ENCODE measurements at regions not wholly inside any gene's neighbourhood (a gene's known extent, or its start where the extent isn't known, plus 50 kb on each side); places are given as distances from the start of the nearest gene placed in this dataset.
"Not testable (repeated sequence)": the region's sequence is repeated elsewhere in the genome, so short reads cannot be mapped to it uniquely, and the experiment has no call there.

DNA sequence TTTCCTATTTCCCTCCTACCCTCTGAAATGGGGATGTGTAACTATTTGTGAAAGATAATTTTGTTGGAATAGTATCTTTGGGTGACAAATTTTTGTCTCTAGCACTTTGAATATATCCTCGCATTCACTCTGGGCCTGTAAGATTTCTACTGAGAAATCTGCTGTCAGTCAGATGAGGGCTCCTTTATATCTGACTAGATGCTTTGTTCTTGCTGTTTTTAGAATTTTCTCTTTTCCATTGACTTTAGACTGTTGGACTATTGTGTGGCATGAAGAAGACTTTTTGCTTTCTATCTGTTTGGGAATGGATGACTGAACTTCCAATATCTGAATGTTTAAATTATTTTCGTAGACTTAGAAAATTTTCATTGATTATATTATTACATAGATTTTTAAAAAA, 54.2 kb upstream of the GRID2 start (continued):
- TF ChIP-seq, protein P1, sequence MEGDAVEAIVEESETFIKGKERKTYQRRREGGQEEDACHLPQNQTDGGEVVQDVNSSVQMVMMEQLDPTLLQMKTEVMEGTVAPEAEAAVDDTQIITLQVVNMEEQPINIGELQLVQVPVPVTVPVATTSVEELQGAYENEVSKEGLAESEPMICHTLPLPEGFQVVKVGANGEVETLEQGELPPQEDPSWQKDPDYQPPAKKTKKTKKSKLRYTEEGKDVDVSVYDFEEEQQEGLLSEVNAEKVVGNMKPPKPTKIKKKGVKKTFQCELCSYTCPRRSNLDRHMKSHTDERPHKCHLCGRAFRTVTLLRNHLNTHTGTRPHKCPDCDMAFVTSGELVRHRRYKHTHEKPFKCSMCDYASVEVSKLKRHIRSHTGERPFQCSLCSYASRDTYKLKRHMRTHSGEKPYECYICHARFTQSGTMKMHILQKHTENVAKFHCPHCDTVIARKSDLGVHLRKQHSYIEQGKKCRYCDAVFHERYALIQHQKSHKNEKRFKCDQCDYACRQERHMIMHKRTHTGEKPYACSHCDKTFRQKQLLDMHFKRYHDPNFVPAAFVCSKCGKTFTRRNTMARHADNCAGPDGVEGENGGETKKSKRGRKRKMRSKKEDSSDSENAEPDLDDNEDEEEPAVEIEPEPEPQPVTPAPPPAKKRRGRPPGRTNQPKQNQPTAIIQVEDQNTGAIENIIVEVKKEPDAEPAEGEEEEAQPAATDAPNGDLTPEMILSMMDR (IDR thresholded peaks at IDR 0.05): no peak
- no peak for TF ChIP-seq TEAD4 (IDR thresholded peaks at IDR 0.05; ENCODE audit: borderline replicate concordance, insufficient read depth)
- TF ChIP-seq, protein P2, sequence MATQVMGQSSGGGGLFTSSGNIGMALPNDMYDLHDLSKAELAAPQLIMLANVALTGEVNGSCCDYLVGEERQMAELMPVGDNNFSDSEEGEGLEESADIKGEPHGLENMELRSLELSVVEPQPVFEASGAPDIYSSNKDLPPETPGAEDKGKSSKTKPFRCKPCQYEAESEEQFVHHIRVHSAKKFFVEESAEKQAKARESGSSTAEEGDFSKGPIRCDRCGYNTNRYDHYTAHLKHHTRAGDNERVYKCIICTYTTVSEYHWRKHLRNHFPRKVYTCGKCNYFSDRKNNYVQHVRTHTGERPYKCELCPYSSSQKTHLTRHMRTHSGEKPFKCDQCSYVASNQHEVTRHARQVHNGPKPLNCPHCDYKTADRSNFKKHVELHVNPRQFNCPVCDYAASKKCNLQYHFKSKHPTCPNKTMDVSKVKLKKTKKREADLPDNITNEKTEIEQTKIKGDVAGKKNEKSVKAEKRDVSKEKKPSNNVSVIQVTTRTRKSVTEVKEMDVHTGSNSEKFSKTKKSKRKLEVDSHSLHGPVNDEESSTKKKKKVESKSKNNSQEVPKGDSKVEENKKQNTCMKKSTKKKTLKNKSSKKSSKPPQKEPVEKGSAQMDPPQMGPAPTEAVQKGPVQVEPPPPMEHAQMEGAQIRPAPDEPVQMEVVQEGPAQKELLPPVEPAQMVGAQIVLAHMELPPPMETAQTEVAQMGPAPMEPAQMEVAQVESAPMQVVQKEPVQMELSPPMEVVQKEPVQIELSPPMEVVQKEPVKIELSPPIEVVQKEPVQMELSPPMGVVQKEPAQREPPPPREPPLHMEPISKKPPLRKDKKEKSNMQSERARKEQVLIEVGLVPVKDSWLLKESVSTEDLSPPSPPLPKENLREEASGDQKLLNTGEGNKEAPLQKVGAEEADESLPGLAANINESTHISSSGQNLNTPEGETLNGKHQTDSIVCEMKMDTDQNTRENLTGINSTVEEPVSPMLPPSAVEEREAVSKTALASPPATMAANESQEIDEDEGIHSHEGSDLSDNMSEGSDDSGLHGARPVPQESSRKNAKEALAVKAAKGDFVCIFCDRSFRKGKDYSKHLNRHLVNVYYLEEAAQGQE (IDR thresholded peaks at IDR 0.05; ENCODE audit: low read depth, low read length): no peak
- TF ChIP-seq, protein P3, sequence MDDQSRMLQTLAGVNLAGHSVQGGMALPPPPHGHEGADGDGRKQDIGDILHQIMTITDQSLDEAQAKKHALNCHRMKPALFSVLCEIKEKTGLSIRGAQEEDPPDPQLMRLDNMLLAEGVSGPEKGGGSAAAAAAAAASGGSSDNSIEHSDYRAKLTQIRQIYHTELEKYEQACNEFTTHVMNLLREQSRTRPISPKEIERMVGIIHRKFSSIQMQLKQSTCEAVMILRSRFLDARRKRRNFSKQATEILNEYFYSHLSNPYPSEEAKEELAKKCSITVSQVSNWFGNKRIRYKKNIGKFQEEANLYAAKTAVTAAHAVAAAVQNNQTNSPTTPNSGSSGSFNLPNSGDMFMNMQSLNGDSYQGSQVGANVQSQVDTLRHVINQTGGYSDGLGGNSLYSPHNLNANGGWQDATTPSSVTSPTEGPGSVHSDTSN (IDR thresholded peaks at IDR 0.05): no peak
- TF ChIP-seq ELF1 (IDR thresholded peaks at IDR 0.05): no peak

DNA sequence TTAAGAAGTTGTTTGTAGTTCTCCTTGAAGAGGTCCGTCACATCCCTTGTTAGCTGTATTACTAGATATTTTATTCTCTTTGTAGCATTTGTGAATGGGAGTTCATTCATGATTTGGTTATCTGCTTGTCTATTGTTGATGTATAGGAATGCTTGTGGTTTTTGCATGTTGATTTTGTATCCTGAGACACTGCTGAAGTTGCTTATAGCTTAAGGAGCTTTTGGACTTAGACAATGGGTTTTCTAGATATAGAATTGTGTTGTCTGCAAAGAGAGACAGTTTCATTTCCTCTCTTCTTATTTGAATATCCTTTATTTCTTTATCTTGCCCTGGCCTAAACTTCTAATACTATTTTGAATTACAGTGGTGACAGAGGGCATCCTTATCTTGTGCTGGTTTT, 52.1 kb upstream of the GRID2 start:
- POLR2A ChIA-PET: no interaction called here

DNA sequence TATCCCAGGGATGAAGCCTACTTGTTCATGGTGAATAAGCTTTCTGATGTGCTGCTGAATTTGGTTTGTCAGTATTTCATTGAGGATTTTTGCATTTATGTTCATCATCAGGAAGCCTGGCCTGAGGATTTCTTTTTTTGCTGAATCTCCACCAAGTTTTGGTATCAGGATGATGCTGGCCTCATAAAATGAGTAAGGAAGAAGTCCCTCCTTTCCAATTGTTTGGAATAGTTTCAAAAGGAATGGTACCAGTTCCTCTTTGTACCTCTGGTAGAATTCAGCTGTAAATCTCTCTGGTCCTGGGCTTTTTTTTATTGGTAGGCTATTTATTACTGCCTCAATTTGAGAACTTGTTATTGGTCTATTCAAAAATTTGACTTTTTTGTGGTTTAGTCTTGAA, 51.4 kb upstream of the GRID2 start:
- DNase-seq; H3K27me3 ChIP-seq (ENCODE audit: insufficient read depth); H3K9me2 ChIP-seq; H3K4me3 ChIP-seq (ENCODE audit: low read depth in 2 of 2, low read length in 1 of 2); H3K27ac ChIP-seq (ENCODE audit: low read depth in 2 of 2, low read length in 1 of 2); H3K36me3 ChIP-seq (replicated peaks in 1 of 2; ENCODE audit: control insufficient read depth in 1 of 2, insufficient read depth in 2 of 2, low read length in 1 of 2); H3K9ac ChIP-seq; H3K9me3 ChIP-seq; H3K4me2 ChIP-seq; H3K79me2 ChIP-seq (ENCODE audit: insufficient read depth); H4K20me1 ChIP-seq (ENCODE audit: insufficient read depth); H2AFZ ChIP-seq (ENCODE audit: low read depth); H3K4me1 ChIP-seq (ENCODE audit: control insufficient read depth in 1 of 2, insufficient read depth in 2 of 2, low read depth in 1 of 2, low read length in 1 of 2); POLR2A ChIA-PET; H3F3A ChIP-seq (replicated peaks; ENCODE audit: insufficient read depth): not testable (repeated sequence)
- CTCF ChIA-PET: interaction anchor here (1.2 kb wide), 1 partner anchor 54 kb away, joined by 3 read pairs; no protein-coding TSS in a partner anchor

More for the DNA sequence above, 52.1 kb upstream of the GRID2 start:
- no peaks in the 10 kb centered on the region for H4K20me1 ChIP-seq (ENCODE audit: insufficient read depth)
- no peaks in the 10 kb centered on the region for H3K9me2 ChIP-seq
- H3K4me1 ChIP-seq (ENCODE audit: control insufficient read depth in 1 of 2, insufficient read depth in 2 of 2, low read depth in 1 of 2, low read length in 1 of 2): no peaks in the 10 kb centered on the region
- no peak overlapping the region for H3K4me3 ChIP-seq (ENCODE audit: low read depth in 2 of 2, low read length in 1 of 2)
- CTCF ChIA-PET: interaction anchor here (1.2 kb wide), 1 partner anchor 54 kb away, joined by 3 read pairs; no protein-coding TSS in a partner anchor
- H3F3A ChIP-seq (replicated peaks; ENCODE audit: insufficient read depth): no peaks in the 10 kb centered on the region
- no peaks in the 10 kb centered on the region for H3K27me3 ChIP-seq (ENCODE audit: insufficient read depth)
- H3K9me3 ChIP-seq: no peaks in the 10 kb centered on the region
- no peak overlapping the region for H3K4me2 ChIP-seq
- no peak overlapping the region for H2AFZ ChIP-seq (ENCODE audit: low read depth)
- no peak overlapping the region for H3K27ac ChIP-seq (ENCODE audit: low read depth in 2 of 2, low read length in 1 of 2)
- H3K9ac ChIP-seq: no peak overlapping the region
- no peak for DNase-seq
- no peak for TF ChIP-seq RXRA (IDR thresholded peaks at IDR 0.05; ENCODE audit: borderline replicate concordance, low read depth)
- TF ChIP-seq, protein P3 (IDR thresholded peaks at IDR 0.05): no peak
- TF ChIP-seq POLR2AphosphoS5 (IDR thresholded peaks at IDR 0.05; ENCODE audit: low read depth, low read length): no peak
- TF ChIP-seq JUND (IDR thresholded peaks at IDR 0.05): no peak
- TF ChIP-seq FOXJ3 (CRISPR knock-in tag; IDR thresholded peaks at IDR 0.05): no peak
- TF ChIP-seq MXI1 (IDR thresholded peaks at IDR 0.05; ENCODE audit: low read depth, low read length): no peak
- TF ChIP-seq RCOR1 (IDR thresholded peaks at IDR 0.05; ENCODE audit: low read length): no peak
- TF ChIP-seq TAF1 (IDR thresholded peaks at IDR 0.05; ENCODE audit: borderline replicate concordance, low read depth, low read length): no peak
- TF ChIP-seq NRF1 (IDR thresholded peaks at IDR 0.05; ENCODE audit: low read depth, low read length): no peak
- no peak for TF ChIP-seq RFX5 (IDR thresholded peaks at IDR 0.05; ENCODE audit: low read length)
- TF ChIP-seq, protein P4, sequence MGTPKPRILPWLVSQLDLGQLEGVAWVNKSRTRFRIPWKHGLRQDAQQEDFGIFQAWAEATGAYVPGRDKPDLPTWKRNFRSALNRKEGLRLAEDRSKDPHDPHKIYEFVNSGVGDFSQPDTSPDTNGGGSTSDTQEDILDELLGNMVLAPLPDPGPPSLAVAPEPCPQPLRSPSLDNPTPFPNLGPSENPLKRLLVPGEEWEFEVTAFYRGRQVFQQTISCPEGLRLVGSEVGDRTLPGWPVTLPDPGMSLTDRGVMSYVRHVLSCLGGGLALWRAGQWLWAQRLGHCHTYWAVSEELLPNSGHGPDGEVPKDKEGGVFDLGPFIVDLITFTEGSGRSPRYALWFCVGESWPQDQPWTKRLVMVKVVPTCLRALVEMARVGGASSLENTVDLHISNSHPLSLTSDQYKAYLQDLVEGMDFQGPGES (IDR thresholded peaks at IDR 0.05; ENCODE audit: low read depth, low read length): no peak
- TF ChIP-seq SIN3A (IDR thresholded peaks at IDR 0.05; ENCODE audit: borderline replicate concordance, low read depth, low read length): no peak
- TF ChIP-seq, protein P1 (IDR thresholded peaks at IDR 0.05): no peak
- no peak for TF ChIP-seq RAD21 (IDR thresholded peaks at IDR 0.05; ENCODE audit: low read length)
- TF ChIP-seq FOSL2 (IDR thresholded peaks at IDR 0.05; ENCODE audit: borderline replicate concordance, low read depth): no peak
- 78% methylated on average over 1 of the region's 1 CpG for WGBS (ENCODE audit: low lambda C conversion rate)
- no peaks in the 10 kb centered on the region for H3K36me3 ChIP-seq (replicated peaks in 1 of 2; ENCODE audit: control insufficient read depth in 1 of 2, insufficient read depth in 2 of 2, low read length in 1 of 2)
- H3K79me2 ChIP-seq (ENCODE audit: insufficient read depth): no peaks in the 10 kb centered on the region

All from SK-N-SH (cell line).